Stimulated activated CD4-positive, alpha-beta T cell treated with anti-CD3 and anti-CD28 coated beads, Interleukin-15, amount 100 ng/mL, for 48 hours (primary cell): ENCODE measurements at regions not wholly inside any gene's neighbourhood (a gene's known extent, or its start where the extent isn't known, plus 50 kb on each side); places are given as distances from the start of the nearest gene placed in this dataset.
A peak's percentile ranks its signal among the peaks of the same experiment; 100 is the strongest.

ENCODE experiments used
- DNase-seq, 2 donors: peaks; one replicate each; pipeline ENCODE4 v3.0.0-alpha.2; 2020; ENCODE audit warnings: low read depth in 2 of 2

DNA sequence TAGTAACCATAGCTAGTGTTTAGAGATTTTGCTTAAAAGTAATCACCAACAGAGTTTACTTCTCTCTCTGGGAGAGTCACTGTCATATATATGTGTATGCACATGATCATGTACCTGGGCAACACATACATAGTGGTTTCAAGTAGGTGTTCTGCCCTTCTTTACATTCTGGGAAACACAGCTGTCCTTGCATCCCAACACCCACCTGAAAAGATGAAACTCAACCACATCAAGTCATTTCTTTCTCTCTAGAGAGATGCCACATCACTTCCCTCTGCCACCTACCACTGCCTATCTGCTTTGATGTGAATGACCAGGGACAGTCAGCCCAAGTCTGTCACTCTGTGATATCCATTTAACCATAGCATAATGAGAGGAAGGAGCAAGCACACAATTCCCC, 155.8 kb upstream of the GADL1 start:
- no peak for DNase-seq

- DNase-seq: no peak
Observed at GRCh38 chr3:31051226-31051625, 156.8 kb upstream of the GADL1 start.

DNA sequence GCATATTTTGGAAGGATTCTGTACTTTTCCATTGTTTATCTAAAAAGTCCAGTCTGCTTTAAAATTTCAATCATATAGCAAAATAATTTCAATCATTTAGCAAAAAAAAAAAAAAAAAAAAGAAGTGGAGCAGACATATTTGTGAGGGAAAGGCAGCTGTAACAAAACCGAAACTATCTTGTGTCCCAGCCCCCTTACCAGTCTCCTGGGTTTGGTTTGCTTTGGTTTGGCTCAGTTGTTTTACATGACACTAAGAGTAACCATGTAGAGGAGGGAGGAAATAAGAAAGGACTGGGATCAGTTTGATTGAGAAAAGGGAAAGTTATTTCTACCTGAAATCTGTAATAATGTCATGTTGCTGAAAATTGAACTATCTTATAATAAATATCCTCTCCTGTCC, 158.8 kb upstream of the GADL1 start:
- DNase-seq: no peak

GRCh38 chr3:31054032-31054431, 159.6 kb upstream of the GADL1 start:
- no peak for DNase-seq

- DNase-seq: no peak
Observed at GRCh38 chr3:31055757-31056156, 161.3 kb upstream of the GADL1 start.

GRCh38 chr3:31057891-31058290, 163.4 kb upstream of the GADL1 start:
- no peak for DNase-seq

DNA sequence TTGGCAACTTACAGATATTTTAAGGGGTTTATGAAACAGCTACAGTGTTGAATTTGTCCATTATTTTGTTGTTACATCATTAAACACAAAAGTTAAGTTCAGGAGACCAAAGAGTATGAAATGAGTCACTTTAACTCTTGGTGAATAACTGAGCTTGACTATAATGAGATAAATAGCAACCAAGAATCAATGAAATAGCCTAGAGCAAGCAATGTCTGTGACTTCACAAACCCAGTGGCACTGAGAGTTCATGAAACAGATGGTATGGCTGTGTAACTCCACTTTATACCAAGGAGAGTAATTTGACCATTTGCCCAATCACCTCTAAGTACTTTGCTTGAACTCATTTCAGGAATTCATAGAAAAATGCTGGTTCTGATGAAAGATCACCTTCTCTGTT, 169.6 kb upstream of the GADL1 start:
- DNase-seq: no peak

GRCh38 chr3:31065765-31066164, 171.3 kb upstream of the GADL1 start:
- no peak for DNase-seq

- DNase-seq: no peak
Observed at GRCh38 chr3:31067004-31067403, 172.5 kb upstream of the GADL1 start.

DNA sequence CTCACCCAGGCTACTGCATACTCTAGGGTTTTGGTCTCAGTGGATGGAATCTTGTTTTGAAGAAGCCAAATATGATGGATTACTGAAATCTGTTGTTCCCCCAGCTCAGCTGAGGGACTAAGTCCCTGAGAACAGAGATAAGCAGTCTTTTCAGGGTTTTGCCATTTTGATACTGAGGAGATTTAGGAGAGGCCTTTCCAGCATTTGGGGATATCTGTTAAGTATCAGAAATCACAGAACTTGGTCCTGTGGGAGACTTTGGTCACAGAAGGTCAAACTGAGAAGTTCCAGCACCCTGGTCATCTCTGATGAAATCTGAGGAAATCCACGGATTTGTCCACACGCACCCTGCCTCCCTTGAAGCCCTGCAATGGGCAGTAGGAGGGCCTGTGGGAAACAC, 181.0 kb upstream of the GADL1 start:
- DNase-seq: no peak

GRCh38 chr3:31075876-31076275, 181.4 kb upstream of the GADL1 start:
- no peak for DNase-seq

- DNase-seq: peak; percentile 33 to 42
Observed at GRCh38 chr3:31077021-31077601, 182.7 kb upstream of the GADL1 start.

- DNase-seq: no peak
Observed at GRCh38 chr3:31077826-31078225, 183.4 kb upstream of the GADL1 start.

- no peak for DNase-seq
Observed at GRCh38 chr3:31079689-31080088, 185.2 kb upstream of the GADL1 start.

DNA sequence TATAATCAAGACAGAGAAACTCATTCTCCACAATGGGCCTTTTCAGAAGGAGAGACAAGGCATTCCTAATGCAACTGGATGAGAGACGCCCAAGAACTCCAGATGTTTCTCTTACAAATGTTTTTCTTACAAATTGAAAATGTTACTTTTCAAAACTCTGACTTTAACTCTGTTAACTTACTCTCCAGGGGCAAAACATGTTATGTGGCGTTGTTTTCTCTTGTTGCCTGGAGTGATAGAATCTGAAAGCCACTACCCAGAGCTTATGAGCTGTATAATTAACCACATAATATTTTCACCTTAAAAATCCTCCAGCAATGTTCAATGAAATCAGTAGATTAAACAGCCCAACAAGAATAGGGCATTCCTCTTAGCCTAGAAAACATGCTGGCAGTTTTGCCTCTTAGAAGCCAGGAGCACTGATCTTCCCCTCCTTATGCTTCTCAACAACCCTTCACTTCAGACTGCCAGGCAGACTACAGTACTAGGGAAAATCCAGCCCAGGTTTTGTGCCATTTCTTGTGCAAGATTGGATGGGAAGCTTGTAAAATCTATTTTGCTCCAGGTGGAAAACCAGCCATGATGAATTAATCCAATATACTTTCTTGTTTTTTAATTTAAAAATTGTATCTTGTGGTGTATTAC, 186.7 kb upstream of the GADL1 start:
- no peak for DNase-seq

DNA sequence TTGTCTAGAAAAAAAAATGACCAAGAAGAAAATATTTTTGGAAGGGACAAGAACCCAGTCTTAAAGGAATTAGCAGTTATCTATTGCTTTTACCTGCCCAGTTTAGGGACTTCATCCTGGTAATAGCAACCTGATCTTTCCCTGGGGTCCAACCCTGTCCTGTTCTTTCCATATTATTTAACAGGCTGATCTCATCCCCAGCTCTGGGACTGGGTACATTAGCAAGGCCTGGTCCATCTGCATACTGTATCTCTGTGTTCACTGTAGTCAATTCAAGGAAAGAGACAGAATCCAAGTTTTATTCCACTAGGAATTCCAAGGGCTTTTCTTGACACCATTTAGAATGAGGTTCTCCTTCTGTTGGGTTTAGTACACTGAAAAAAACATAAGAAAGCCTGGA, 191.7 kb upstream of the GADL1 start:
- no peak for DNase-seq

DNA sequence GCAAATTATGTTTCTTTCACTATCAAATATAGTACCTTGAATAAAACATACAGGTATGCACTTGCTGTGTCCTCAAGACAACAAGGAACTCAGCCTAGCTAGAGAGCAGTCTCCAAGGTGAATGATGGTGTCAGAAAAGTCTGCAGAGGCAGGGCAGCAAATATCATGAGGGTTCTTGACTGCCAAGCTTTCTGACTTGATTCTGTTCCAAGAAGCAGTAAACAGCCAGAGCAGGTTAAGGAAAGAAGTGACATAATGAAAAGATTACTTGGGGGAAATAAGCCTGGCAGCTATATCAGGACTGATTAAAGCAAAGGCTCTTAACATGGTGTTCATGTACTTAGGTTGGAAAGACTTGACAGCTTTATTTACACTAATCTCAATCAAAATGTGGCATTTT, 192.2 kb upstream of the GADL1 start:
- no peak for DNase-seq

DNA sequence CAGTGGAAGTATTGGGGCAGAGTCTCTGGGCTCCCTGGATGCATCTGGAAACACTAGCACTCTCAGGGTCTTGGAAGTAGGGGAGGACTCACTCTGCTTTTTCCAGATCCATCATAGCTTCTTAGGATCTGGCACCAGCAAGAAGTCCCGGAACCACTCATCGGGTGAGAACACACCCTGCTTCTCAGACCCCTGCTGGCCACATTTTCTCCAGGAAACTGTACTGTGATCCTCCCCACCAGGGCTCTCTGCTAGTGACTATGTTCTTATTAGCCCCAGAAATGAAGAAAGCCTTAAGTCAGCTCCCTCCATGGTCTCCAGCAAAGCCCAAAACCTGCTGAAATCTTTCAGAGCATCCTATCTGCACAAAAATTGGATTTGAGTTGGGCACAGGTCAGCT, 197.3 kb upstream of the GADL1 start:
- no peak for DNase-seq

GRCh38 chr3:31092748-31093589, 198.5 kb upstream of the GADL1 start:
- DNase-seq: no peak

DNA sequence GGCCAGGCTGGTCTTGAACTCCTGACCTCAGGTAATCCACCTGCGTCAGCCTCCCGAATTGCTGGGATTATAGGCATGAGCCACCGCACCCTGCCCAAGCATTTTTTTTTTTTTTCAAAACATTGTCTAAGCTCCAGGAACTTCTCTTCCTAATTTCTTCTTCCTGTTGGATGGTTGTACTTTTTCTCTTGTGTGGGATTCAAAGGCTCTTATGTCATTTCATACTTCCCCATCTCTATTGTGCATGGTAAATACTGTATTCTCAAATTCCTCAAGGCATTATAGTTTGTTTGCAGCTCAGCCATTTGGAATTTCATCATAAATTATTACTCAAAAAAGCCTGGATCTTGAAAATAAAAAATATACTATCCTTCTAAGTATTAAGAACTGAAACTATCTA, 199.1 kb upstream of the GADL1 start:
- no peak for DNase-seq

GRCh38 chr3:31094048-31094447, 199.6 kb upstream of the GADL1 start:
- no peak for DNase-seq

GRCh38 chr3:31095255-31095654, 200.8 kb upstream of the GADL1 start:
- no peak for DNase-seq
